Stimulated activated memory B cell treated with anti-CD40 and anti-IgM and Interleukin-4, amounts not matched to agents 10 μg/mL and 1 μg/mL and 100 μg/mL, for 72 hours (primary cell): ENCODE measurements at regions not wholly inside any gene's neighbourhood (a gene's known extent, or its start where the extent isn't known, plus 50 kb on each side); places are given as distances from the start of the nearest gene placed in this dataset.

Experiments used
- ATAC-seq: fragments of 150-1000 bp; cut with Tn5 transposase; 2 replicates; pipeline ENCODE4 v1.10.0; 2021
- H3K27ac Mint-ChIP-seq: one replicate; pipeline ENCODE4 v1.8.0; 2022; ENCODE audit warnings: mild to moderate bottlenecking, mixed read lengths
- H3K27me3 Mint-ChIP-seq: one replicate; pipeline ENCODE4 v1.8.0; 2022; ENCODE audit warnings: mixed read lengths
- H3K36me3 Mint-ChIP-seq: one replicate; pipeline ENCODE4 v1.8.0; 2022; ENCODE audit warnings: mixed read lengths
- H3K4me1 Mint-ChIP-seq: one replicate; pipeline ENCODE4 v1.8.0; 2022; ENCODE audit warnings: mixed read lengths
- H3K4me3 Mint-ChIP-seq: one replicate; pipeline ENCODE4 v1.8.0; 2022; ENCODE audit warnings: mild to moderate bottlenecking, moderate library complexity, mixed read lengths
- H3K9me3 Mint-ChIP-seq: one replicate; pipeline ENCODE4 v1.8.0; 2022; ENCODE audit warnings: mixed read lengths

DNA sequence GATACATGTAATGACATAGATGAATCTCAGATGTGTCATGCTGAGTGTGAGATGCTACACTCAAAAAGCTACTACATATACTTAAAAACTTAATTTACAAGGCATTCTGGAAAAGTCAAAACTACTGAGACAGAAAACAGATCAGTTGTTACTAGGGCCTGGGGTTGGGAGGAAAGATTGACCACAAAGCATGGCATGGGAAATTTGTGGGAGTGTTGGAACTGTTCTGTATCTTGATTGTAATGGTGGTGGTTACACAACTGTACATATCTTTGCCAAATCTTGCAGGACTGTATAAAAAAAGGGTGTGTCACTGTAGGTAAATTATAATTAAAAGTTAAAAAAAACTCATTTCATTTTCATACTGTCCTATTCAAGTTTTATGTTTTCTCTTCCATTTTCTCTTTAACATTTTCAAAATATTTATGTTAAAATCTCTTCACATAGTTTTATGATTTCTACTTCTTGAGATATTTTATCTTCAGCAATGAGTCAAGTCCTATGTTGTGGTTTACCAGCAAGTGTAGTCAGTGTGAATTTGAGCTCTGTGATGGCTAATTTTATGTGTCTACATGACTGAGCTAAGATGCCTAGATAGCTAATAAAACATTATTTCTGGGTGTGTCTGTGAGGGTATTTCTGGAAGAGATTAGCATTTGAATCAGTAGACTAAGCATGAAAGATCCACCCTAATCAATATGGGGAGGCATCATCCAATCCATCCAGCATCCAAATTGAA is 58.6 kb upstream of the VRK2 start:
- peaks cover 9% of the 10 kb centered on the region for H3K36me3 Mint-ChIP-seq
- ATAC-seq = no peak
- H3K27ac Mint-ChIP-seq = no peak overlapping the region
- H3K4me1 Mint-ChIP-seq = no peaks in the 10 kb centered on the region
- H3K27me3 Mint-ChIP-seq = no peaks in the 10 kb centered on the region
- H3K9me3 Mint-ChIP-seq = no peaks in the 10 kb centered on the region
- no peak overlapping the region for H3K4me3 Mint-ChIP-seq

- ATAC-seq = no peak
- Mint-ChIP-seq H3K4me1 (no peaks in the 10 kb centered on the region), H3K27me3 (no peaks in the 10 kb centered on the region), H3K27ac (no peak overlapping the region), H3K9me3 (no peaks in the 10 kb centered on the region), H3K36me3 (peaks cover 6% of the 10 kb centered on the region), H3K4me3 (no peak overlapping the region)
These were observed 56.4 kb upstream of the VRK2 start for GRCh38 chr2:57990118-57990725.
